ENCODE measurements at regions not wholly inside any gene's neighbourhood (a gene's known extent, or its start where the extent isn't known, plus 50 kb on each side); places are given as distances from the start of the nearest gene placed in this dataset.
"Not testable (repeated sequence)": the region's sequence is repeated elsewhere in the genome, so short reads cannot be mapped to it uniquely, and the experiment has no call there.

DNA sequence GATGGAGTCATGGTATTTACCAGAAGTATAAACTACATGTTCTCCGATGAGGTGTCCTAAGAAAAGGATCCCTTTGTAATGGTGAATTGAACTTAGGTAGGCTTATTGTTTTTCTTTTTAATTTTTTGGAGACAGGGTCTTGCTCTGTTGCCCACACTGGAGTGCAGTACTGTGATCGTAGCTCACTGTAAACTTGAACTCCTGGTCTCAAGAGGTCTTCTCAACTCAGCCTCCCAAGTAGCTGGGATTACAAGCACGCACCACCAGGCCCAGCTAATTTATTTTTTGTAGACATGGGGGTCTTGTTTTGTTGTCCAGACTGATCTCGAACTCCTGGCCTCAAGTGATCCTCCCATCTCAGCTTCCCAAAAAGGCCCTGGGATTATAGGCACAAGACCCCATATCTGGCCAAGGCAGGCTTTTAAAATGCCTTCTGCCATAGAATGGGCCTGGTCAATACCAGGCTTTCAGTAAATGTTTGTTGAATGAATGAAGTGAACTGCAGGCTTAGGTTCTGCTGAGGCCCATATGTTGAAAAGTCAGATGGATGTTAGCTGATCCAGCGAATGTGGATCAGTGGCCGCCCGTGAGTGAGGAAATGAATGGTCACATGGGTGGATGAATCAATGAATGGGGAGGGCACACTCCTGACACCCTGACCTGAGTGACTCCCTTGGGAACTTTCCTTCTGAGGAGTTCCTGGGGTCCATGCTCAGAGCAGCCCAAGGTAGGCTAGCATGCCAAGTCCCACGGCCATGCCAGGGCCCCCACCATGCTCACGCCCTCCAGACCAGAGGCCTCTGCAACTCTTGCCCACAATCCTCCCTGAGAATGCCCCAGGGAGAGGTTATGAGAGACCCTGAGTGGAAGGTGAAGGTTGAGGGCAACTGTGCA lies 118.0 kb upstream of the MYCN start:
- Mint-ChIP-seq H3K4me1 (no peaks in the 10 kb centered on the region), H3K4me3 (no peak overlapping the region), H3K27ac (no peak overlapping the region), H3K27me3 (peaks cover 18% of the 10 kb centered on the region), H3K36me3 (ENCODE audit: low read depth) (no peaks in the 10 kb centered on the region)
- DNase-seq (no peak), ATAC-seq (no peak)
- H3K9me3 ChIP-seq (ENCODE audit: control insufficient read depth, low read length, poor library complexity, severe bottlenecking) = no peaks in the 10 kb centered on the region

DNA sequence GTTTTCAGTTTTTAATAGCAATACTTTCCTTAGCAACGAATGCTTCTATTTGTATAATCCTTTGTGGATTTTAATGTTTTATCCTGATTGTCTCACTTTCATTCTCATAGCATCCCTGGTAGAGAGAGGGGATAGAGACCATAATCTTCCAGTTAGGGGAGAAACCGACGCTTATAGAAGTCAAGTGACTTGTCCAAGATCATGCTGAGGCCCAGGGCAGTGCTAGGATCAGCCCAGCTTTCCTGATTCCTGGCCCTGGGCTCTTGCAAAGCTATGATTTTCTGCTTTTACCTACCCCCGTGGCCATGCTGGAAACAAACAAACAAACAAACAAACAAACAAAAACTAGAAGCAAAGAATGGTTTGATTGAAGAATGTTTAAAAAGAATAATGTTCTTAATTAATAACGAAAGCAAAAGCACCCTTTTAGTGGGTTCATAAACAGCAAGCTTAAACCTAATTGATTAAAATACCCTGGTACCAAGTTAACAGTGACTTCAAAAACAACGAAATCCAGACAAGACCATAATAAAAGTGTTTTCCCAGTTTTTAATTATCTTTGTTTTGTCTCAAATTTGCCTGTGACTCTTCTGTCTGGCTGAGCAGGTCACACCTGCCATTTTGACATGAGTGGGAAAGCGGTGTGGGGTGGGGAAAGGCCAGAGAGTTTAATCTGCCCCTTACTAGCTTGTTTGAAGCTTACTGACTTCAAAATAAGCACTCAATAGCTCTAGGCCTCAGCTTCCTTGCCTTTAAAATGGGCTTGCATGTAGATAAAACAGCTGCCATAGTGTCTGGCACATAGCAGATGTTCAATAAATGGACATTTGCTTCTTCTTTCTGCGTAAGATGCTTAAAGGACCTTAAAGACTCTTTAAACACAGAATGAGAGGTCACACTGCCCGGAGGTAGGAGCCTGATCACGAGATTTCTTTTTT lies 116.6 kb upstream of the MYCN start:
- Mint-ChIP-seq H3K4me1 (no peaks in the 10 kb centered on the region), H3K27ac (no peak overlapping the region), H3K36me3 (ENCODE audit: low read depth) (no peaks in the 10 kb centered on the region), H3K27me3 (peaks cover 7% of the 10 kb centered on the region), H3K4me3 (no peak overlapping the region)
- DNase-seq = no peak
- no peaks in the 10 kb centered on the region for H3K9me3 ChIP-seq (ENCODE audit: control insufficient read depth, low read length, poor library complexity, severe bottlenecking)
- ATAC-seq = no peak

DNA sequence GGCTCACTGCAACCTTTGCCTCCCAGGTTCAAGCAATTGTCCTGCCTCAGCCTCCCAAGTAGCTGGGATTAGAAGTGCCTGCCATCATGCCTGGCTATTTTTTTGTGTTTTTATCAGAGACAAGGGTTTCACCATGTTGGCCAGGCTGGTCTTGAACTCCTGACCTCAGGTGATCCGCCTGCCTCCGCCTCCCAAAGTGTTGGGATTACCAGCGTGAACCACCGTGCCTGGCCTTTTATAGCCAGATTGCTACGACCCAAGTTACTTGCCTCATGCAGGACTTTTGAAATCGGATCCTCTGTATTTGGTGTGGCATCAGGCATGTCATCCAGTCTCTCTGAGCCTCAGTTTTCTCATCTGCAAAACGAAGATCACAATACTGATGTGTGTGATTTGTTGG lies 115.9 kb upstream of the MYCN start:
- not testable (repeated sequence) for H3K4me1 Mint-ChIP-seq; H3K27me3 Mint-ChIP-seq; DNase-seq; H3K9me3 ChIP-seq (ENCODE audit: control insufficient read depth, low read length, poor library complexity, severe bottlenecking); H3K36me3 Mint-ChIP-seq (ENCODE audit: low read depth); H3K27ac Mint-ChIP-seq; ATAC-seq; H3K4me3 Mint-ChIP-seq

DNA sequence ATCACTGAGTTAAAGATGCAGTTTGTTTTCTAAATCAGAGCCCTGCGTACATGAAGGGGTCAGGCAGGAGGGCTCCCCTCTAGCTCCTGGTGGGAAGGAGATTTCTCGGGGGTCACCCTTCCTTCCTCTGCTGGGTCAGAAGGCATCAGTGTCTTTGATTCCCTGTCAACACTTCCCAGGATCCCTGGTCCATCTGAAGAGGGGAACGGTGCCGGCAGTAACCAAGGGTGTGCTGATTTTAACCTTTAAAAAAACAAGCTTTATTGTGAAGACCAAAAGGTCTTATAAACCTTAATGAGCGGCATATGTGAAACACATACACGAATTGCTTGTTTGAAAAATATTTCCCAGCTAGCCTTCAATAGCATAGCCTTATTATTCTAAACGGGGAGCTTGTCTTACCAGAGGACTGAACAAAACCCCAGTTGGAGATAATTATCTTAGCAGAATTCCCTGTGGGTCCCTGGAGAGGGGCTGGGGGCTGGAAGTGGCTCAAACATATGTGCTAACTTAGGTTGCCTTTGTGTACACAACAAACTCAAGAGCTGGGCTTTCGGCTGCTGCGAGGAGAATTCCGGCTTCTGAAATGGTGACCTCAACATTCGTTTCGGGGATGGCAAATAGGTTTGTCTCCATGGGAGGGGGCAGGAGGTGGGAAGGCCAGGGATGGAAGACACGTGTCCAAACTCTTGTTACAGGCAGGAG lies 114.9 kb upstream of the MYCN start:
- Mint-ChIP-seq H3K4me3 (no peak overlapping the region), H3K4me1 (no peaks in the 10 kb centered on the region), H3K36me3 (ENCODE audit: low read depth) (no peaks in the 10 kb centered on the region), H3K27ac (no peak overlapping the region), H3K27me3 (no peaks in the 10 kb centered on the region)
- DNase-seq (no peak), ATAC-seq (no peak)
- no peaks in the 10 kb centered on the region for H3K9me3 ChIP-seq (ENCODE audit: control insufficient read depth, low read length, poor library complexity, severe bottlenecking)

DNA sequence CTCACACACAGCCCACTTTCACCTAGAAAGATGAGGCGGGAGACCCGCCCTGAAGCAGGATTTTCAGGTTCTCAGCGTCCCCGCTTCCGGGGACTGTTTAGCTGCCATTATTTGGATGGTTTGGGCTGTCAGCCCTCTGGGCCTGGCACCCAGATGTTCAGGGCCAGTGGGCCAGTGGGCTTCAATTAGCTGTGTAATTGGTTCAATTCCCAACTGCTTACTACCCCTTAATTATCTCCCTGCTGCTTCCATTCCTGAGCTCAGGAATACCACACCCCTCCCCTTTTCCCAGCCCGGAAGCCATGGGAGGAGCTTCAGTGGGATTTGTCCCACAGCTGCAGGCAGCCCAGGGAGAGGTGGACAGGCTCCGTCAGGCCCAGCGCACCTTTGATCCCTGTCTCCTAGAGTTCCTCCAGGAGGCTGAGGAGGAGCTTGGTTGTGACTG lies 114.1 kb upstream of the MYCN start:
- no peaks in the 10 kb centered on the region for H3K9me3 ChIP-seq (ENCODE audit: control insufficient read depth, low read length, poor library complexity, severe bottlenecking)
- no peak overlapping the region for H3K4me3 Mint-ChIP-seq
- no peaks in the 10 kb centered on the region for H3K36me3 Mint-ChIP-seq (ENCODE audit: low read depth)
- H3K27me3 Mint-ChIP-seq = no peaks in the 10 kb centered on the region
- ATAC-seq = no peak
- no peak overlapping the region for H3K27ac Mint-ChIP-seq
- H3K4me1 Mint-ChIP-seq = no peaks in the 10 kb centered on the region
- DNase-seq = no peak

DNA sequence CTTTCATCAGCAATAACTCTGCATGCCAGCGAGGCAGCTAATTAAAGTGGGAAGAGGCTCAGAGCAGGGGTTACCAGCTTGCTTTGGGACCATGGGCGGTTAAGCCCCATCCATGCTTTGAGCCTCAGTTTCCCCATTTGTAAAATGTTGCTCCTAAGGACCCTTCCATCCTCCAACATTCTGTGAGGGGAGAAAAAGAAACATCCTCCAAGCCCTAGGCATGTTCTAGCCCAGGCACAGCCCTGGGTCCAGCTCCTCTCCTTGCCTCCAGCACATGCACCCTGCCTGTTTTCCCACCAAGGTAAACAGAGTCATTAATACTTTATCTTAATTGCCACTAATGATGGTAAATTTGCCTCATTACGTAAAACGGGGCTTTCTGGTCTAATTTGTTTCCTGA lies 113.3 kb upstream of the MYCN start:
- H3K27ac Mint-ChIP-seq = no peak overlapping the region
- ATAC-seq (no peak), DNase-seq (no peak)
- no peaks in the 10 kb centered on the region for H3K4me1 Mint-ChIP-seq
- H3K27me3 Mint-ChIP-seq = no peaks in the 10 kb centered on the region
- H3K36me3 Mint-ChIP-seq (ENCODE audit: low read depth) = no peaks in the 10 kb centered on the region
- no peak overlapping the region for H3K4me3 Mint-ChIP-seq
- H3K9me3 ChIP-seq (ENCODE audit: control insufficient read depth, low read length, poor library complexity, severe bottlenecking) = no peaks in the 10 kb centered on the region

DNA sequence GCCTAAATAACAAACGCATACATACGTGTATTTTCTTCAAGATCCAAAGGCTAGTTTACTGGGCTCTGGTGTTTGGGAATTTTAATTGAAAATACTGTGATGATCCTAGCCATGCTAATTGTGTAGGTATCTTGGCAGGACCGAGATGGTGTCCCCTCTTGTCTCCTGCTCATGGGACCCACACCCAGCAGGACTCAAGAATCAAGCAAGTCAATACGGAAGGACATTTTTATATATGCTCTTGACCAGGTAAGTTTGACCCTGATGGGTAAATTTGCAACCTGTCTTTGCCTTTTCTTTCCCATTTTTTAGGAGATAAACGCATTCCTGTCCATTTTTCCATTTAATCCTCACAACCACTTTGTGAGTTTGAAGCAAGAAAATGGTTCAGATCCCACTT lies 111.8 kb upstream of the MYCN start:
- Mint-ChIP-seq H3K27me3 (no peaks in the 10 kb centered on the region), H3K27ac (no peak overlapping the region), H3K4me1 (no peaks in the 10 kb centered on the region), H3K4me3 (no peak overlapping the region), H3K36me3 (ENCODE audit: low read depth) (no peaks in the 10 kb centered on the region)
- ATAC-seq (no peak), DNase-seq (no peak)
- no peaks in the 10 kb centered on the region for H3K9me3 ChIP-seq (ENCODE audit: control insufficient read depth, low read length, poor library complexity, severe bottlenecking)

DNA sequence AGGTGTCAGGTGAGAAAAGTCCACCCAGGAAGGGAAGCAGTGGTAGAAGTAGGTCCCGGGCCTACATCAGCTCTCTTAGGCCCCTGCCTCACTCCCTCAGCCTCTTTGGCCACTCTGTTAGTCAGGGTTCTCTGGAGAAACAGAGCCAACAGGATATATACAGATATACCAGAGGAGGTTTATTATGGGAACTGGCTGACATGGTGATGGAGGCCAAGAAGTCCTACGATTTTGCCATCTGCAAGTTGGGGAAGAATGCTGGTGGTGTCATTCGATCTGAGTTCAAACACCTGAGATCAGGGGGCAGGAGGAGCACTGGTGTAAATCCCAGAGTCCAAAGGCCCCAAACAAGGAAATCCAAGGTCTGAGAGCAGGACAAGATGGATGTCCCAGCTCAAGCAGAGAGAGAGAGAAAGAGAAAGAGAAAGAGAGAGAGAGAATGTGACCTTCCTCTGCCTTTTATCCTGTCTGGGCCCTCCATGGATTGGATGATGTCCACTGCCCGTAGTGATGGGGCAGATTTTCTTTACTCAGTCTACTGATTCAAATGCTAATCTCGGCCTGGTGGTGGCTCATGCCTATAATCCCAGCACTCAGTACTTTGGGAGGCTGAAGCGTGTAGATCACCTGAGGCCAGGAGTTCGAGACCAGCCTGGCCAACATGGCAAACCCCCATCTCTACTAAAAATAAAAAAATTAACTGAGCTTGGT lies 111.1 kb upstream of the MYCN start:
- Mint-ChIP-seq H3K36me3 (ENCODE audit: low read depth) (no peaks in the 10 kb centered on the region), H3K4me1 (no peaks in the 10 kb centered on the region)
- no peak for DNase-seq

DNA sequence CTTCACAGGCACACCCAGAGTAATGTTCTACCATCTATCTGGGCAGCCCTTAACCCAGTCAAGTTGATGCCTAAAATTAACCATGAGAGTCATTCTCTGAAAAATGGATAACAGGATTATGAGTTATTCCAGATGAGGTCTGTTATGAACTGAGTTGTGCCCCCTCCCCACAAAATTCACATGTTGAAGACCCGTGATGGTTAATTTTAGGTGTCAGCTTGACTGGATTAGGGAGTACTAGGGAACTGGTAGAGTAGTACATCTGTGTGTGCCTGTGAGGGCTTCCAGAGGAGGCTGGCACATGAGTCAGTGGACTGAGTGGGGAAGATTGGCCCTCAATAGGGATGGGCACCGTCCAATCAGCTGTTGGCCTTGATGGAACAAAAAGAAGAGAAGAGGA lies 110.4 kb upstream of the MYCN start:
- ATAC-seq (no peak), DNase-seq (no peak)
- H3K27me3 Mint-ChIP-seq = no peaks in the 10 kb centered on the region
- H3K36me3 Mint-ChIP-seq (ENCODE audit: low read depth) = no peaks in the 10 kb centered on the region
- H3K4me3 Mint-ChIP-seq = no peak overlapping the region
- no peaks in the 10 kb centered on the region for H3K9me3 ChIP-seq (ENCODE audit: control insufficient read depth, low read length, poor library complexity, severe bottlenecking)
- no peak overlapping the region for H3K27ac Mint-ChIP-seq
- H3K4me1 Mint-ChIP-seq = no peaks in the 10 kb centered on the region

More for the DNA sequence above, 111.1 kb upstream of the MYCN start:
- Mint-ChIP-seq H3K27me3 (no peaks in the 10 kb centered on the region), H3K4me3 (no peak overlapping the region), H3K27ac (no peak overlapping the region)
- no peaks in the 10 kb centered on the region for H3K9me3 ChIP-seq (ENCODE audit: control insufficient read depth, low read length, poor library complexity, severe bottlenecking)
- no peak for ATAC-seq

DNA sequence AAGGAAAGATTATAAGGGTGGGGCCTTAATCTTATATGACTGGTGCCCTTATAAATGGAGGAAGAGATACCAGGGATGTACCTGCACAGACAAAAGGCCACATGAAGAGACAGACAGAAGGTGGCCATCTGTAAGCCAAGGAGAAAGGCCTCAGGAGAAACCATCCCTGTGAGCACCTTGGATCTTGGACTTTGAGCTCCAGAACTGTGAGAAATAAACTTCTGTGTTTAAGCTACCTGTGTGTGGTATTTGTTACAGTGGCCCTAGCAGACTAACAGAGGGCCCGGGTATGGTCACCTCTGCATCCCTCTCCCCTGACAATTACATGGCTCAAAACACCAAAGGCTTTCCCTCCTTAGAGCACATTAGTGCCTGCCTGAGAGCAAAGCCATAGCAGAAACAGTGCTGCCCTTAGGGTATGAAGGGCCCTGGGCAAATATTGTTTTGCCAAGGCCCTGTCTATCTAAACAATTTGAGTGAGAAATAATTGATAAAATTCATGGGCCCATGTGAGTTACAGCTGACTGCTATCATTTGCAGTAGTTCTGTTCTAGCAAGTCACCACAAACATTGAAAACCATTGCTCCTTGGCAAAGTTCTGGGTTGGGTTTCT lies 109.3 kb upstream of the MYCN start:
- no peak overlapping the region for H3K27ac Mint-ChIP-seq
- peaks cover 4% of the 10 kb centered on the region for H3K27me3 Mint-ChIP-seq
- no peak for DNase-seq
- no peak for ATAC-seq
- no peaks in the 10 kb centered on the region for H3K9me3 ChIP-seq (ENCODE audit: control insufficient read depth, low read length, poor library complexity, severe bottlenecking)
- no peak overlapping the region for H3K4me3 Mint-ChIP-seq
- H3K36me3 Mint-ChIP-seq (ENCODE audit: low read depth) = no peaks in the 10 kb centered on the region
- no peaks in the 10 kb centered on the region for H3K4me1 Mint-ChIP-seq

DNA sequence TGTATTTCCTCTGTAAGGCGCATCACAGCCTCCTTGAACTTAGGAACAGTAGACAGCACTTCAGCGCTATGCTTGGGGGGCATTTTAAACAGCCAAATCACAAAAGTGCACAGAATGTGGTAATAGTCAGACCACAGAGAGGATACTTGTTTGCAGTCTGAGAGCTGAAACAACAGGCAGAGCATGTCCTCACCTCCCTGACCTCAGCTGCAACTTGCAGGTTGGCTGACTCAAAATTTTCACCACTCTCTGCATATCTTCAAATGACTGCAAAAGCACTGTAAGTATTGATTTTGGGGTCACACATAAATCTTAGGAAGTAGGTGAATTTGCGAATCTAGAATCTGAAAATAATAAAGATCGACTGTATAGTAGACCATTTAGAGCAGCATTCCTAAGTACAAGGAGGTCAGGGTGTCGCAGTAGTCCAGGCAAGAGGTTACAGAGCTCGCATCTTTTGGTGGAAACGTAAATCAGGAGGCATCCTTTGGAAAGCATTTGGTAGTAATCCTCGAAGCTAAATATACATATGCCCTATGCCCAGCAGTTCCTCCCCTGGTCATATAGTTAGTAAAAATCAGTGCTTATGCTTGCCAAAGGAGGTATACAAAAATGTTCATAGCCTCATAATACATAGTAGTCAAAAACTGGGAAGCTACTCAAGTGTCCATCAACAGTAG lies 108.2 kb upstream of the MYCN start:
- H3K4me1 Mint-ChIP-seq = no peaks in the 10 kb centered on the region
- peaks cover 4% of the 10 kb centered on the region for H3K27me3 Mint-ChIP-seq
- H3K4me3 Mint-ChIP-seq = no peak overlapping the region
- no peak for DNase-seq
- H3K36me3 Mint-ChIP-seq (ENCODE audit: low read depth) = no peaks in the 10 kb centered on the region
- H3K9me3 ChIP-seq (ENCODE audit: control insufficient read depth, low read length, poor library complexity, severe bottlenecking) = no peaks in the 10 kb centered on the region
- H3K27ac Mint-ChIP-seq = no peak overlapping the region
- ATAC-seq = no peak
